Mucosa of rectum (tissue), 2 donors: ENCODE measurements at regions not wholly inside any gene's neighbourhood (a gene's known extent, or its start where the extent isn't known, plus 50 kb on each side); places are given as distances from the start of the nearest gene placed in this dataset.
A peak's percentile ranks its signal among the peaks of the same experiment; 100 is the strongest.

ENCODE experiments used
- H3K27ac ChIP-seq, 2 donors: one replicate each; pipeline ENCODE4 v1.7.0; 2013; ENCODE audit warnings: inconsistent platforms in 2 of 2, low read depth in 2 of 2, low read length in 2 of 2
- H3K27me3 ChIP-seq, 2 donors: one replicate each; pipeline ENCODE4 v1.7.0; 2013; ENCODE audit warnings: low read length in 2 of 2; ENCODE audit not compliant: control insufficient read depth in 2 of 2, insufficient read depth in 2 of 2
- H3K36me3 ChIP-seq, 2 donors: one replicate each; pipeline ENCODE4 v1.7.0; 2013; ENCODE audit warnings: low read length in 2 of 2; ENCODE audit not compliant: control insufficient read depth in 2 of 2, insufficient read depth in 2 of 2
- H3K4me1 ChIP-seq, 2 donors: one replicate each; pipeline ENCODE4 v1.7.0; 2013; ENCODE audit warnings: low read length in 2 of 2, mild to moderate bottlenecking in 1 of 2; ENCODE audit not compliant: control insufficient read depth in 2 of 2, insufficient read depth in 2 of 2
- H3K4me3 ChIP-seq, 2 donors: one replicate each; pipeline ENCODE4 v1.7.0; 2013; ENCODE audit warnings: low read length in 2 of 2
- H3K9ac ChIP-seq, 2 donors: one replicate each; pipeline ENCODE4 v1.7.0; 2013; ENCODE audit warnings: low read length in 2 of 2, low read depth in 1 of 2, mild to moderate bottlenecking in 1 of 2
- H3K9me3 ChIP-seq, 2 donors: one replicate each; pipeline ENCODE4 v1.7.0; 2013; ENCODE audit warnings: low read length in 2 of 2; ENCODE audit not compliant: control insufficient read depth in 2 of 2
- donor health status: healthy.
- donor health status: Normal muscosa, but diverticular disease.

DNA sequence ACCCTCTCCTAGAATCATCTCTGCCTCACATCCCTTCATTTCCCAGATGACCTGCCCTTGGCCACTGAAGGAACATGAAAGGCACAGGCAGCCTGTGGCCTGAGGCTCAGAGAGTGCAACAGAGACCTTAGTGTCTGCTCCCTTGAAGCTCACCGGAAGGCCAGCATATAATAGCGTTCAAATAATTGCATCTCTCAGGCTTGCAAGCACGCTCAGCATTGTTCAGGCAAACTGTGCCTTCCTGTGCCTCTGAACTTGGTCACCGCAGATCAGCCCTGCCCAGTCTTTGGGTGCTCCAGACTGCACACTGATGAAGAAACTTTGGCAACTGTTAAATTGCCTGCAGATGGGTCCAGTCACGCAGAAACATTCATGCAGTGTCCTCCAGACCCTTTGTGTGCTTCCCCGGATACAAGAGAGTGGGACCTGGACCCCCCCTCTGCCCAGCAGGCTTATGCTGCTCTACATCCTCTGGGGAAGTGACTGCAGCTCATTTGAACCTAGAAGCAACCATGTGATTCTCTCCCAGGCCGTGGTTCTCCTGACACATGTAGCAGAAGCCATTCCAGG lies 216.0 kb upstream of the ANKRD55 start:
- Histone ChIP-seq H3K4me1 (no peaks in the 10 kb centered on the region), H3K36me3 (no peaks in the 10 kb centered on the region), H3K27ac (no peak overlapping the region), H3K9ac (no peak overlapping the region), H3K4me3 (no peak overlapping the region), H3K9me3 (no peaks in the 10 kb centered on the region), H3K27me3 (no peaks in the 10 kb centered on the region)

DNA sequence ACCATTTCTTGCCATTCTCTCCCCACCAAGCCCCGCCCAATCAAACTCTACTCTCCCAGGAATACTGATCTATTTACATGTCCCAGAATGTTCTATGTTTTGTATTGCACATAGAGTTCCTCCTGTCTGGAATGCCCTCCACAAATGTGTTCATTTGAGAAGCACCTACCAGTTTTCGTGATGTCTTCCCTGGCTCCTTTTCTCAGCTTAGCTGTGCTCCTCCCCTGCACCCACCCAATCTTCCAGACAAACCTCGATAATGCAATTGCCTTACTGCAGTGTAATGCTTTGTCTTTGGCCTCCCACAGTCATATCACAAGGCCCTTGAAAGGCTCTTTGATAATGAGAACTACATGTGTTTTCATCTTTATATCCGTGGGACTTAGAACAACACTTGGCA lies 214.5 kb upstream of the ANKRD55 start:
- Histone ChIP-seq H3K9me3 (no peaks in the 10 kb centered on the region), H3K36me3 (no peaks in the 10 kb centered on the region), H3K27ac (no peak overlapping the region), H3K27me3 (no peaks in the 10 kb centered on the region), H3K4me1 (no peaks in the 10 kb centered on the region), H3K4me3 (no peak overlapping the region), H3K9ac (no peak overlapping the region)

GRCh38 chr5:56447232-56447631 lies 214.1 kb upstream of the ANKRD55 start:
- H3K9me3 ChIP-seq = no peaks in the 10 kb centered on the region
- no peak overlapping the region for H3K27ac ChIP-seq
- no peaks in the 10 kb centered on the region for H3K36me3 ChIP-seq
- no peaks in the 10 kb centered on the region for H3K27me3 ChIP-seq
- H3K4me1 ChIP-seq = no peaks in the 10 kb centered on the region
- no peak overlapping the region for H3K4me3 ChIP-seq
- H3K9ac ChIP-seq = no peak overlapping the region

DNA sequence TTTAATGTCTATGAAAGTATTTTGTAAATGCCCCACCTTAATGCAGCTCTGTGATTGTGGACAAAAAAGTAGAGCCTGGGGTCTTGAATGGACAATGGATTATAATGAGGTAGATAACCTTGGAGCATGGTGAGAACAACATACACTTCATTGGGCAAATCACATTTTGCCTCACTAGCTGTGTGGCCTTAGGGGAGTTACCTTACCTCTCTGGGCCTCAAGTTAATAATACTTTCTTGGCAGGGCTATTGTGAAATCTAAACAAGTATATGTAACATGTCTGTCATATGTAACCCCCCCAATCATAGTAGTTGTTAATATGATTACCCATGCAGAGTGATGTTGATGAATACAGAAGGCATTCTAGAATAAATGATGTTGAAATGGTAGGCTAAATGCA lies 213.6 kb upstream of the ANKRD55 start:
- no peak overlapping the region for H3K4me3 ChIP-seq
- no peak overlapping the region for H3K27ac ChIP-seq
- H3K9ac ChIP-seq = no peak overlapping the region
- H3K27me3 ChIP-seq = no peaks in the 10 kb centered on the region
- H3K9me3 ChIP-seq = no peaks in the 10 kb centered on the region
- H3K36me3 ChIP-seq = no peaks in the 10 kb centered on the region
- no peaks in the 10 kb centered on the region for H3K4me1 ChIP-seq

GRCh38 chr5:56443826-56444225 lies 210.7 kb upstream of the ANKRD55 start:
- Histone ChIP-seq H3K4me1 (peaks cover 3 to 7% of the 10 kb centered on the region in 2 donors), H3K9me3 (no peaks in the 10 kb centered on the region), H3K4me3 (no peak overlapping the region), H3K9ac (no peak overlapping the region), H3K27me3 (no peaks in the 10 kb centered on the region), H3K36me3 (no peaks in the 10 kb centered on the region), H3K27ac (no peak overlapping the region)

DNA sequence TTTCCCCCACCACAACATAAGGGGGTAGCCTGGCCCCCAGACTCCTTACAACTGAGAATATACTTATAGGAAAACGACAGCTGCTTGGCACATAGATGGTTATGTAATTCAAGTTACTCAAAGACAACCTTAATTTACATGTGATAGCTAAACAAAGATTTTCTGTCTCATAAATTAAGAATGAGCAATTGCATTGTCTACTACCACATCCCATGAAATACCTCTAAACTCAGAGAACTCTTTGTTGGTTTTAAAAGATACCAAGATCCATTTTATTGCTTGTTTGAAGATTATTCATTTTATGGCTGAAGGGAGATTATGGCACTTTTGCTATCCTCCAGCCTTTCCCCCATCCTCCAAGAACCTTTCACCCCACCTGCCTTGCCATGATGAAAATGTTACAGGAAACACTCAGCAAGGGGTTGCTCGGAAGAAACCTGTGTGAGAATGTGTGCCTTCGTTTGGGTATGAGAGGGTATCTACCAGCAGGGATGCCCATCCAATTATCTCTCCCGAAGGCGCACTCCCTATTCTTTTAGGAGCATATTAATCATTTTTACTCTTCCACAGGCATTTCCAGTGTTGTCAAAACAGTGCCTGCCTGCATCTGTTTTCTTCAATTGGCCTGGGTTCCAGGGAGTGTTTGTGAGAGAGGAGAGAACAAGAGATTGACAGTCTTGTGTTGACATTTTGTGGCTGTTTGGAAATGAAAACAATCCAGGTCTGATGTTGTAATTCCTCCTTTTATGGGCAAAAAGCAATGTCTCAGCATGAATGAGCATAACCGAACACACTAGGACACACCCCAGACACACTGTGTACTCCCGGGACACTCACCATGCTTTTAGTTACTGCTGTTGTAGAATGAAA lies 208.0 kb upstream of the ANKRD55 start:
- no peak overlapping the region for H3K9ac ChIP-seq
- no peak overlapping the region for H3K4me3 ChIP-seq
- no peaks in the 10 kb centered on the region for H3K36me3 ChIP-seq
- H3K9me3 ChIP-seq = no peaks in the 10 kb centered on the region
- H3K4me1 ChIP-seq = peaks cover 3 to 7% of the 10 kb centered on the region in 2 donors
- peak overlapping the region in 1 of 2 donors; percentile 48 for H3K27ac ChIP-seq
- H3K27me3 ChIP-seq = no peaks in the 10 kb centered on the region

DNA sequence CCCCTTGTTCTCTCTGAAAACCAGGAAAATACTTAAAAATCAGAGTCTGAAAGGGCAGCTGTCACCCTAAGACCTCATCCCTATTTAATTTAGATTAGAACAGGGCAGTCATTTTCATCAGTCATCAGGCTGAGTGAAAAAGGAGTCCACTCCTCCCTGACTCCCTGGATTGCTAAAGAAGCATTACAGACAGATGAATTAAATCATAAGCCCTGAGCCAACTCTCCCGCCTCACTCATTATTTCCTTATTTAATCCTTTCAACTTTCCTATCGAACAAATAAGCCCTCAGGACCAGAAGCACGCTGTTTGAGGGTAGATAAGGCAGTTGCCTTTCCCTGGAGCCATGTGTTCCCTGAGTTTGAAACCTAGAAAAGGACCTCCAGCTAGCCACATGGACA lies 201.9 kb upstream of the ANKRD55 start:
- Histone ChIP-seq H3K27me3 (no peaks in the 10 kb centered on the region), H3K4me3 (no peak overlapping the region), H3K9ac (no peak overlapping the region), H3K4me1 (no peaks in the 10 kb centered on the region), H3K36me3 (no peaks in the 10 kb centered on the region), H3K9me3 (no peaks in the 10 kb centered on the region), H3K27ac (no peak overlapping the region)

DNA sequence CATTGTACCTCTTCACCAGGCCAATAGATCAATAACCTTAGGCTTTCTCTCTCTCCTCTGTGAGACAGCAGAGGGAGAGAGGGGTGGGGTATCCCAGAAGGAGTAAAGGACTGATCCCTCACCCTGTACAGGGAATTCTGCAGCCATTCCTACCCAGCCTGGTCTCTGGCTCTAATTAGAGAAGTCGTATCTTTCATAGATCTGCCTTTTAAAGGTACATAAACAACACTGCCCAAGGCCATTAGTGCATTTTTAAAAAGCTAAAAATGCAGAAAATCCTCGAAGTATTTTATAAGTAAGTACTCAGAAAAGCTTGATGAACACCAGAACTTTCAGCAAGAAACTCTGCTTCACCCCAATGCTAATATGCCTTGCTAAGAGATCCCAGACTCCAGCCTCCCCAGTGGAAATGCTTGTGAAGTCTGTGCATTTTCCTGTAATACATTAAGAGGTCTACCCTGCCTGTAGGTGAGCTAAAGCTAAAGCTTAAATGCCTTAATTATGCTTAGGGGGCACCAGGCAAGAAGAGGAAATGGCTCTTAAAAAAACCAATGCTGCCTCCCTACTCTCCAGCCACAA lies 200.0 kb upstream of the ANKRD55 start:
- Histone ChIP-seq H3K27ac (no peak overlapping the region), H3K4me3 (no peak overlapping the region), H3K36me3 (no peaks in the 10 kb centered on the region), H3K4me1 (no peaks in the 10 kb centered on the region), H3K9me3 (no peaks in the 10 kb centered on the region), H3K9ac (no peak overlapping the region), H3K27me3 (no peaks in the 10 kb centered on the region)

- H3K4me1 ChIP-seq = no peaks in the 10 kb centered on the region
- no peak overlapping the region for H3K4me3 ChIP-seq
- no peaks in the 10 kb centered on the region for H3K9me3 ChIP-seq
- no peaks in the 10 kb centered on the region for H3K27me3 ChIP-seq
- no peak overlapping the region for H3K9ac ChIP-seq
- no peak overlapping the region for H3K27ac ChIP-seq
- no peaks in the 10 kb centered on the region for H3K36me3 ChIP-seq
Measured at GRCh38 chr5:56432321-56432720, 199.2 kb upstream of the ANKRD55 start.

DNA sequence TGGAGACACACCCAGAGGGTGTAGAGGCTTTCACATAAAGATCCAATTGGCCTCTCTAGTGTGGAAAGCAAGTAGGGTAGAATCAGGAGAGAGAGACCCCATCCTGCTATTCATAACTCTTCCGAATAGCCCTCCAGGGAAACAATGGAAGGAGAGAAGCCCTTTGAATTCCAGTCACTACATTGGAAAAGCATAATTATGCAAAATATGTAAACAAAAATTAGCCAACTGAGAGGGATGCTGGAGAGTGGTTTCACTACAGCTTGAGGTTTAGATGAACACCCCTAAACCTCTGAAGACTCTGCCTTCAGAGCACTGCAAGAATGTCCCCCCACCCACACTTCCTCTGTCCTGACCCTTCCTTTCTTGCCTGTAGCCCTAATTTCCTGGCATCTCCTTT lies 197.3 kb upstream of the ANKRD55 start:
- Histone ChIP-seq H3K9ac (no peak overlapping the region), H3K27ac (no peak overlapping the region), H3K36me3 (no peaks in the 10 kb centered on the region), H3K27me3 (no peaks in the 10 kb centered on the region), H3K4me1 (no peaks in the 10 kb centered on the region), H3K9me3 (no peaks in the 10 kb centered on the region), H3K4me3 (no peak overlapping the region)
